H1 (cell line): ENCODE measurements at regions not wholly inside any gene's neighbourhood (a gene's known extent, or its start where the extent isn't known, plus 50 kb on each side); places are given as distances from the start of the nearest gene placed in this dataset.

Source experiments
- BCL11A ChIP-seq, 2 experiments: IDR thresholded peaks; one replicate each; pipeline ENCODE4 v1.6.1; 2011; ENCODE audit warnings: low read depth in 2 of 2, low read length in 2 of 2, mild to moderate bottlenecking in 2 of 2
- CBX8 ChIP-seq: fragments of 300-800, 300-1000 bp; sonication (generic); IDR thresholded peaks from 2 replicates; pipeline ENCODE4 v1.7.1; 2016; ENCODE audit warnings: low read depth, low read length, borderline replicate concordance
- CHD7 ChIP-seq: fragments of 300-600 bp; sonication (generic); IDR thresholded peaks from 2 replicates; pipeline ENCODE4 v1.7.1; 2012; ENCODE audit warnings: low read length, moderate library complexity, mild to moderate bottlenecking, inconsistent platforms; ENCODE audit not compliant: insufficient replicate concordance
- CTBP2 ChIP-seq: IDR thresholded peaks from 2 replicates; pipeline ENCODE4 v1.7.0; 2011; ENCODE audit warnings: borderline replicate concordance, mild to moderate bottlenecking, moderate library complexity, mixed read lengths, low read length; ENCODE audit not compliant: insufficient read depth, insufficient read length
- HDAC6 ChIP-seq: IDR thresholded peaks from one replicate; pipeline ENCODE4 v1.7.1; 2012; ENCODE audit warnings: low read depth, mild to moderate bottlenecking, inconsistent platforms, low read length, moderate library complexity
- RAD21 ChIP-seq, 2 experiments: IDR thresholded peaks in 1 of 2; conservative IDR thresholded peaks in 1 of 2; 2 replicates each; pipeline ENCODE4 v1.6.1; 2011; ENCODE audit warnings: low read depth in 2 of 2, low read length in 2 of 2, improper control_type of control experiment in 1 of 2, inconsistent platforms in 1 of 2, mild to moderate bottlenecking in 1 of 2, moderate library complexity in 1 of 2
- SRF ChIP-seq: IDR thresholded peaks from 2 replicates; pipeline ENCODE4 v1.6.1; 2011; ENCODE audit warnings: mild to moderate bottlenecking, low read depth, low read length, moderate library complexity
- TAF1 ChIP-seq: IDR thresholded peaks from 2 replicates; pipeline ENCODE4 v1.6.1; 2011; ENCODE audit warnings: mild to moderate bottlenecking, low read depth, low read length

GRCh38 chr5:24320643-24321042, 324.1 kb downstream of the CDH10 start (continued):
- TF ChIP-seq CBX8 (no peak), CTBP2 (no peak), RAD21 (IDR thresholded peaks at IDR 0.05 in 1 of 2, conservative IDR thresholded peaks at IDR 0.05 in 1 of 2; ENCODE audit: low read depth in 2 of 2, low read length in 2 of 2) (no peak), BCL11A (IDR thresholded peaks at IDR 0.05; ENCODE audit: low read depth in 2 of 2, low read length in 2 of 2) (no peak), HDAC6 (no peak), TAF1 (no peak), CHD7 (no peak), SRF (no peak)
